Heart left ventricle (tissue), 13 donors: ENCODE measurements at regions not wholly inside any gene's neighbourhood (a gene's known extent, or its start where the extent isn't known, plus 50 kb on each side); places are given as distances from the start of the nearest gene placed in this dataset.

Experiments
- POLR2A ChIP-seq, 2 donors: fragments of 450-650 bp; IDR thresholded peaks; one replicate each; pipeline ENCODE4 v1.6.1; 2017; ENCODE audit warnings: antibody characterized with exemption in 2 of 2, mild to moderate bottlenecking in 2 of 2, moderate library complexity in 2 of 2
- TF ChIP-seq, protein P1 (sequence below), 12 donors: fragments of 200-600 bp; sonication (generic) in 4 of 12; IDR thresholded peaks; one replicate each; pipeline versions ENCODE4 v1.5.0 to v1.8.0; 2018 to 2022; ENCODE audit warnings: antibody characterized with exemption in 12 of 12, mild to moderate bottlenecking in 5 of 12
- donor health status: ischemic (EF 13 %, LVEDD 7.1; RV severe dilation, severe dysfunction).
- donor health status: DM: no; HTN: yes; CAD: no.
- donor health status: DM: no; HTN: no; CAD: no.
- donor health status: ischemic (EF 25% LVEDD 6.9; RV normal size, moderate dysfunction).
- donor health status: ischemic (EF 25% LVEDD 5.7; RV mildly dilated, moderate dysfunction).
- donor health status: ischemic (EF 35%, LVEDD 5.7; RV mildly dilated, moderate dysfunction).
- donor health status: nonischemic (EF 11% LVEDD 7.7; RV severe dilation, severe dysfunction).
- donor health status: DM: yes; HTN: yes; CAD: no.
- donor health status: PGD.
- donor health status: ischemic (EF 29% LVEDD 5.4; RV normal size, mild dysfunction).
- donor health status: nonischemic (EF 23%, LVEDD 6.1; RV moderate dilation, normal function).

DNA sequence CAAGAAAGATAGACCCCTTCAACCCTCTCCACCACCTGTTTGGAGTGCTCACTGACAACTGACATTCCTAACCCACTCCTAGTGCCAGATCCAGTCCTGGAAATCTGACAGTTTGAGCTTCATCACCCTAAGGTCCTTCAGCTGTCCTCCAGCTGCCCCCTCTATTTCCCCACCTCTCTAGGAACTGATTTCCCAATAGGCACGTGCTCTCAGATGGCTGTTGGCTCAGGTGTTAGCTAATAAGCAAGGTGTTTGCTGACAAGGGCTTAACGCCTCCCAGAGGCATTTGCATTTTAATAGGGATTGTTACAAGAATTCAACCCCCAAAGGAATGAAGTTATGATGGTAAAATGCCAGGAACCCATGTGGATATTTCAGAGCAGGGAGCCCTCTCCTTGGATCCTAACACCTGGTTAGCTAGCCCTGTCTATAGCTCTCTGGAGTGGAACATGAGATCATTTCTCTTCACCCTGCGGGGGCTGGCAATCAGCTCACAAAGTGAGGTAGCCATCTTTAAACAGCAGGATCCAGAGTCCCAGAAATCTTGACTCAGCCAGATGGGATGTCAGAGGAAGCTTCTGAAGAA is 348.5 kb upstream of the SFRP2 start:
- TF ChIP-seq POLR2A (IDR thresholded peaks at IDR 0.05), result no peak
- TF ChIP-seq, protein P1, sequence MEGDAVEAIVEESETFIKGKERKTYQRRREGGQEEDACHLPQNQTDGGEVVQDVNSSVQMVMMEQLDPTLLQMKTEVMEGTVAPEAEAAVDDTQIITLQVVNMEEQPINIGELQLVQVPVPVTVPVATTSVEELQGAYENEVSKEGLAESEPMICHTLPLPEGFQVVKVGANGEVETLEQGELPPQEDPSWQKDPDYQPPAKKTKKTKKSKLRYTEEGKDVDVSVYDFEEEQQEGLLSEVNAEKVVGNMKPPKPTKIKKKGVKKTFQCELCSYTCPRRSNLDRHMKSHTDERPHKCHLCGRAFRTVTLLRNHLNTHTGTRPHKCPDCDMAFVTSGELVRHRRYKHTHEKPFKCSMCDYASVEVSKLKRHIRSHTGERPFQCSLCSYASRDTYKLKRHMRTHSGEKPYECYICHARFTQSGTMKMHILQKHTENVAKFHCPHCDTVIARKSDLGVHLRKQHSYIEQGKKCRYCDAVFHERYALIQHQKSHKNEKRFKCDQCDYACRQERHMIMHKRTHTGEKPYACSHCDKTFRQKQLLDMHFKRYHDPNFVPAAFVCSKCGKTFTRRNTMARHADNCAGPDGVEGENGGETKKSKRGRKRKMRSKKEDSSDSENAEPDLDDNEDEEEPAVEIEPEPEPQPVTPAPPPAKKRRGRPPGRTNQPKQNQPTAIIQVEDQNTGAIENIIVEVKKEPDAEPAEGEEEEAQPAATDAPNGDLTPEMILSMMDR (IDR thresholded peaks at IDR 0.05), result no peak
